Stimulated activated CD4-positive, alpha-beta T cell treated with anti-CD3 and anti-CD28 coated beads, Interleukin-1b, Interleukin-23, amount 100 ng/mL, for 48 hours (primary cell): ENCODE measurements at regions not wholly inside any gene's neighbourhood (a gene's known extent, or its start where the extent isn't known, plus 50 kb on each side); places are given as distances from the start of the nearest gene placed in this dataset.
"Not testable (repeated sequence)": the region's sequence is repeated elsewhere in the genome, so short reads cannot be mapped to it uniquely, and the experiment has no call there.

Experiments
- DNase-seq: peaks from one replicate; pipeline ENCODE4 v3.0.0-alpha.2; 2020

DNA sequence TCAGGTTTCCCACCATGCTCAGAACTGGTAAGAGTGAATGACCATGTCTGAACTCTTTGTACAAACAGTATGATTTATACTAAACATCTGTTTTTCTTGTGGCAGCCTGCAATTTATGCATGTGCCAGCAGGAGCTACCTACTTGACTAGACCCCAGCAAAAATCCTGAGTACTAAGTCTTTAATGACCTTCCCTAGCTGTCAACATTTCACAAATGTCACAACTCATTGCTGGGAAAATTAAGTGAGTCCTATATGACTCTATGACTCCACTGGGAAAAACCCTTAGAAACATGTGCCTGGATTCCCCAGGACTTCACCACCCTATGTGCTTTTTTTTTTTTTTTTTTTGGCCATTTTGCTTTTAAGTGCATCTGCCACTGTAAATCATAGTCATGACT lies 1225.8 kb downstream of the SUCLG1 start:
- no peak for DNase-seq

DNA sequence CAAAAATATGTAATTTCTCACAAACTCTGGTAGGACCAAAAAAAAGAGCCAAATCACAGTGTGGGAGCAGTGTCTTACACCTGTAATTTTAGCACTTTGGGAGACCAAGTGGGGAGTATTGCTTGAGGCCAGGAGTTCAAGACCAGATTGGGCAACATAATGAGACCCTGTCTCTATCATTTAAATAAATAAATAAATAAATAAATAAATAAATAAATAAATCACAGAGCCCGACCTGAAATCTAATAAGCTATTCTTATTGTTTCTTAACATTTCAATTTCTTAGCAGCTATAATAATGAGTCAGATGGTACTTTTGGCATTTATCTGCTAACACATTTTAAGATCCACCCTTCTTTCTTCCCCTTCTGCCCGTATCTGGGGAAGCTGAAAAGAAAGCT lies 1229.6 kb downstream of the SUCLG1 start:
- no peak for DNase-seq

DNA sequence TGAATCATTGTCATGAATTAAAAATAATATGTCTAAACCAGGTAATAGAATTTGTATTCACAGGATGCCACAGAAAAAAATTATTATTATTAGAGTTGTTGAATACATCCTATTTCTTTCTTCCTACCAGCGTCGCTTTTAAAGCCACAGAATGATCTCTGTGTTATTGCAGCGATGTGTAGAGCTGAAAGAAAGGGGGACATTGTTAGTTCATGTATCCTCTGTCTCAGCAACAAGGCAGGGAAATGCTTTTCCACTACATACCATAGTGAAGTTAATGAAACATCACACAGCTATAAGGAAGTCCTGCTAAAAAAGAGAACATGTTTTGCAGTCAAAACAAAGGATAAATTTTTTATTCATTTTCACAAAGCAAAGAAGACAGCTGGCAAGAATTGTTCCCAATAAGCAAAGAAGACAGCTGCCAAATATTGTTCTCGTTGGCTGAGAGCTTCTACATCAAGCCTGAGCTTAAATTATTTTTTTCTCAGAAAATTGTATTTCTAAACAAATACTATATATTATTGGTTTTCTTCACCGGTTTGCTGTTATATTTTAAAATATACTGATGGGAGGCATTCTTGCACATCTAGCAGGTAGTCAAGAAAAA lies 1234.4 kb downstream of the SUCLG1 start:
- DNase-seq, result no peak

DNA sequence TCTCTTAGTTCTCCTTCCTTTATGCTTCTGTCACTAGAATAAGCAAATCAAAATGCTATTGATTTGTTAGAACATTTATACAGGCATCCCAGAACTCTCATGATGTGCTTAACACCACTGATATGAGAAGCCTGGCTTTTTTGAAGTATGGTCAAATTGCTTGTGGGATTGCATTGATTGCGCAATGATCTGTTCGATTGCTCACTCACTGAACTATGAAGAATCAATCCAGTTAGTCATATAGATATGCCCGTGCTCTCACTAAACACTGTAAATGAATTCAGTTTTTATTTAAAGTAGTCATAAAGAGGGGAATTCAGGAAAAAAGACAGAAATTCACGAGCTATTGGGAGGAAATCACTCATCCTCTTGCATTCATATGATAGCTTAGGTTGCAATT lies 1237.8 kb downstream of the SUCLG1 start:
- no peak for DNase-seq

DNA sequence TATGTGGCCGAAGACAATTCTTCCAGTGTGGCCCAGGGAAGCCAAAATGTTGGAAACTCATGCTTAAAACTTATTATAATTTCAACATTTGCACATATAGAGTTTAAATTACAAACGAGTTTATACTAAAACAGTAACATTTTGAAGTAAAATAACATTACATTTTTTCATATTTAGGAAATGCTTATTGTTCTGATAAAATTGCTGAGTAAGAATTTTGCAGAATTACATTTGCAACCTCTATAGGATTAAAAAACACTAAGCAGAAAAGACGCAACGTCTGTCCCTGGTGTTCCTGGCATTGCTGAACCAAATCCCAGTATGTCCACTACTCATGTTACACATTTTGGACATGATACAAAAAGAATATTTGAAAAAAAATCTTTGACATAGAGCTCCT lies 1241.2 kb downstream of the SUCLG1 start:
- no peak for DNase-seq

DNA sequence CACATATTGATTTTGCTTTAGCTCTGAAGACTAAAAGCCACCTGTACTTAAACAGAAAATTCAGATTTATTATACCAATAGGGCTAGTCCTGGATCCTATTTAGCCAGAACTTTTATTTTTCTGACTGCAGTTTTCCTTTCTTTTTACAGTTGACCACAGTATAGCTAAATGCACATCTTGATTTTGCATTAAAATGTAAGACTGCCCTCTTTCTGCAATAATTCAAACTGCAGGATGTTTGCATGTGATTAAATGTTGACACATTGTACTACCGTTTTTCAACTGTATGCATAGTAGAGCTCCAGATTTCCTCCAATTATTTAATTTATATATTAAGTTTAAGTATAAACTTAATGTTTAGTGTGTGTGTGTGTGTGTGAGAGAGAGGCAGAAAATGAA lies 1262.9 kb downstream of the SUCLG1 start:
- DNase-seq, result no peak

DNA sequence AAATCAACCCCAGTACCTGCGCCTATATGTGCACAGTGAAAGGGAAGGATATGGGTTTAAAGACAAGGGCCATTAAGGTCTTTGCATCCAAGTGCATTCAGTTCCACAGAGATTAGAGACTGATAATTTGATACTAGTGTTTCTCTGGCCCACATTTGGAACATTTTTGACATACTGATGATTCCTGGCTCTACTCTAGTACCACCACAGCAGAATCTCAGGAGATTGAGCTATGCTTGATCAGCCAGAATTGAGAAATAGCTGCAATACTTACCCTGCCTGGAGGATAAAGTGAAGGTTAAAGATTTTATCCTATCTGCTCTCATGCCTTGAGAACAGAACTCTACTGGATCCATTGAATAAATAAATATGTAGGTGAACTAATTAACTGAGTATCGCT lies 1267.8 kb downstream of the SUCLG1 start:
- no peak for DNase-seq

DNA sequence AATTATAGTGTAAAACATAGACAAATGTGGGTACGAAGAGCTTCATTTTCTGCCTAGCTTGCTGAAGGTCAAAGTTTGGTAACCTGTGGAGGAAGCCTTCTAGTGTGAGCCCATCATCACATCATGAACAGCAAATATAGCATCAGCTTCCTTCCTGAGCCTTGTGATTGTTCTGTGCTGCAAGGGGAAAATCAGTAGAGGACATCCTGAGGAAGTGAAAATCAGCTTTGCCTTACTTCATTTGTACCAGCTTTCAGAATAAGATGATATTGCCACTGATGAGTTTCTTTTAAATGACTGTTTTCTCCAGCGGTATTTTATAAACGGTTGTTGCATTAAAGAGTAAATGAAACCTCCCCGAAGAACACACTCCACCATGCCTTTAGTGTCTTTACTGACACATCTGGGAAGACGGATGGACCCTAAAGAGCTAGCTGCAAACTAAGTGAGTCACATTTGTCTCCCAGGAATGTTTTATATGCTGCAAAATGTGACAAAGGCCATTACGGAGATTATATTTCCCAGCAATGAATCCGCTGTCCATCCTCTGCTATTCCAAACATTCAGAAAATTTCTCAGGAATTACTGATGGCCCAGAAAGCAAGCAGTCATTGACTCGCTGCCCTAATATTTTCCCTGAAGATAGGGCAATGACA lies 1272.8 kb downstream of the SUCLG1 start:
- DNase-seq, result no peak

DNA sequence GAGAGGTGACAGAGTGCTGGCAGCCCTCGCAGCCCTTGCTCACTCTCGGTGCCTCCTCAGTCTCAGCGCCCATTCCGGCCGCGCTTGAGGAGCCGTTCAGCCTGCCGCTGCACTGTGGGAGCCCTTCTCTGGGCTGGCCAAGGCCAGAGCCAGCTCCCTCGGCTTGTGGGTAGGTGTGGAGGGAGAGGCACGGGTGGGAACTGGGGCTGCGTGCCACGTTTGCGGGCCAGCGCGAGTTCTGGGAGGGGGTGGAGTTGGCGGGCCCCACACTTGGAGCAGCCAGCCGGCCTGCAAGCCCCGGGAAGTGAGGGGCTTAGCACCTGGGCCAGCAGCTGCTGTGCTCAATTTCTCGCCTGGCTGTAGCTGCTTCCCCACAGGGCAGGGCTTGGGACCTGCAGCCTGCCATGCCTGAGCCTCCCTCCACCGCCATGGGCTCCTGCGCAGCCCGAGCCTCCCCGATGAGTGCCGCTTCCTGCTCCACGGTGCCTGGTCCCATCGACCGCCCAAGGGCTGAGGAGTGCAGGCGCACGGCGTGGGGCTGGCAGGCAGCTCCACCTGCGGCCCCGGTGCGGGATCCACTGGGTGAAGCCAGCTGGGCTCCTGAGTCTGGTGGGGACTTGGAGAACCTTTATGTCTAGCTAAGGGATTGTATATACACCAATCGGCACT lies 1278.1 kb downstream of the SUCLG1 start:
- DNase-seq, result not testable (repeated sequence)

DNA sequence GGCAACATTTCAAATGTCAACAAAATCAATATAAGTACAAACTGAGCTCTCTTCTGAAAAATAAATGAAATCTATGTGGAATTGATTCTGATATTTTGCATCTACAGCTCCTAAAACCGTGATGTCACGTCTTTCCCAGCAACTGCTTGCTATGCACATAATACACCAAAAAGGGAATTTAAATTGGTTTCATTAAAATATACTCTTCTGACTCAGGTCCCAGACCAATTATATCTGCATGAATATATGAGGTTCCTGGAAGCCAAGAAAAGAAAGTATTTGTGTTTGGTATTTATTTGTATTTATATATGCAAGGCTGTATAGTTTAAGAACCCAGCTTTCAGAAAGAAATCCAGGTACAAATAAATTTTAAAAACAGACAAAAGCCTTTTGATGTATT lies 1282.5 kb downstream of the SUCLG1 start:
- no peak for DNase-seq

DNA sequence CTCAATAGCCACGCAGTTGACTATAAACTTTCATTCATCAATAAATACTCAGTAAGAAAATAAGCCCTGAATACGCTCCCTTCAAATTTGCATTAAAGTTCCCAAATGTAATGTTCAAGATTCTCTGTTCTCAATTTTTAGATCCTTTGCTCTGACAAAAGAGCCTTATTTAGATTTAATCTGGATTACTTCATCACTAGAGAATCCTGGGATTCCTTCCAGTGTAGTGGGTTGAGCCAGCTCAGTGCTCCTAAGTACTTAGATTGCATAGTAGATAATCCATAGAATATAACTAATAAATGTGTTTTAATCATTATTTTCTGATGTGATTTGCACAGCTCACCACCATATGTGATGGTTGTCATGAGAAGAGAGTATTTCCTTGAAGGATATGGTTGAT lies 1286.2 kb downstream of the SUCLG1 start:
- DNase-seq, result no peak

DNA sequence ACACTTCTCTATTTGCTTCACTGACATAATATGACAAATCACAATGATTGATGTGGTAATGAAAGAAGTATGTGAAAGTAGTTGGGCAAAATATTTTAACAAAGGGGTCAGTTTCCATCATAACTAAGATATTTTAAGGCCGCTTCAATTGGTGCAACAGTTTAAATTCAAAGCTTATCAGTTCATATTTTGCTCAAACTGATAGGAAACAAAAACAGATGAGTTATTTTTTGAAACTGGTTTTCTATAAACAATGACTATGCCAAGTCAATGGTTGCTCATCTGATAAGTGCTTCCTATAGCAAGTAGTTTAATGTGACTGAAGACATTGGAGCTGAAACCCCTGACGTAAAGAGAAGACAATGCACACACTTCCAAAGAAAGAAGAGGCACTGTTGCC lies 1290.7 kb downstream of the SUCLG1 start:
- DNase-seq, result no peak

DNA sequence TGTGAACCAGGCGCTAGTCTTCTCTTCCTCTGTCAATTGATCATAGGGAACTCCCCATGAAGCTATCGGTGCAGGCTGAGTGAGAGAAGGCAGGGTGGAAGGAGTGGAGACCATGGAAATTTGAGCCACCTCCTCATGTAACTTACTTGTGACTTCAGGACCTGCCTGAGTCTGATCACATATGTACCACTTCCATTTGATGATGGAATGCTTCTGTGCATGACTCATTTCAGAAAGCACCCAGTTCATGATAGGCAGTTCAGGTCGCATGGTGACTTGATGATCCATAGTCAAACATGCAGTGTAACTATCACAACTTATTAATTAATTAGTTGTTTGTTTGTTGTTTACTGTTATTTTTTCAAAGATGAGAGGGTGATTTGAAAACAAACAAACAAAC lies 1296.7 kb downstream of the SUCLG1 start:
- no peak for DNase-seq

DNA sequence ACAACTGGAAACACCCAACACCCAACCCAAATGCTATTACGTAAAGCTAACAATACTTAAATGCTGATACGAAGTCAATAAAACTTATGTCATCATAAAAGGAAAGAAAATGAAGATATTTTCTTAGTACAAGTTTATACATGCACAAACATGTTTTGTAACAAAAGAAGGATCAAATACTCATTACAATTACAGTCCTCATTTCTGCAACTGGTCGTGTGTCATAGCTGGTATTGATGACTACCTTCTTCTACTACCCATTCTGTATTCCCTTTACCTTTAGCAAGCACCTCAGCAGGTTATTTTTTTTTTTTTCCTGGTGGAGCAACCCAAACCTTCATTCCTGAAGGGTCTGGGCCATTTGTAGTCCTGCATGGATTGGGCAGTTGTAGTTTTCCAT lies 1298.5 kb downstream of the SUCLG1 start:
- no peak for DNase-seq

DNA sequence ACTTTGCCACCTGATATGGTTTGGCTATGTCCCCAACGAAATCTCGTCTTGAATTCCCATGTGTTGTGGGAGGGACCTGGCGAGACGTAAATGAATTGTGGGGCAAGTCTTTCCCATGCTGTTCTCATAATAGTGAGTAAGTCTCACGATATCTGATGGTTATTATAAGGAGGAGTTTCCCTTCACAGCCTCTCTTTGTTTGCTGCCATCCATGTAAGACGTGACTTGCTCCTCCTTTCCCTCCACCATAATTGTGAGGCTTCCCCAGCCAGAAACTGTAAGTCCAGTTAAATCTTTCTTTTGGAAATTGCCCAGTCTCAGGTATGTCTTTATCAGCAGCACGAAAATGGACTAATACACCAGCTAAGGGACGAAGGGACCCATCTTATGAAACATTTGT lies 1303.3 kb downstream of the SUCLG1 start:
- DNase-seq, result no peak

DNA sequence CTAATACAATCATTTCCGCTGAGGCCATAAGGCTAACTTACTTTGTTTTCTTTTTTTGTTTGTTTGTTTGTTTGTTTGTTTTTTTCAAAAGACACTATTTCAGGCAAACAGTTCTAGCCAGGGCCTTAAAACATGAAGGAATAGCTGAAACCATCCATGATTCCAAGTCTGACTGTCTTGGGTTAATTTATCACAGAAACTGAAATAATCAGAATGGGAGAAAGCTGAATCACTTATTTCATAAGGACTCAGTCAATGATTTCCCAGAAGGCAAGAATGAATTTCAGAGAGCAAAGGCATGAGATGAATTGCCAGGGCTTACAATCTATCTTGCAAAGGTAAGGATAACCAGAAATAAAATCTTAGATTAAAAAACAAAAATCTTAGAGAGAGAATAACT lies 1315.1 kb downstream of the SUCLG1 start:
- DNase-seq, result no peak

DNA sequence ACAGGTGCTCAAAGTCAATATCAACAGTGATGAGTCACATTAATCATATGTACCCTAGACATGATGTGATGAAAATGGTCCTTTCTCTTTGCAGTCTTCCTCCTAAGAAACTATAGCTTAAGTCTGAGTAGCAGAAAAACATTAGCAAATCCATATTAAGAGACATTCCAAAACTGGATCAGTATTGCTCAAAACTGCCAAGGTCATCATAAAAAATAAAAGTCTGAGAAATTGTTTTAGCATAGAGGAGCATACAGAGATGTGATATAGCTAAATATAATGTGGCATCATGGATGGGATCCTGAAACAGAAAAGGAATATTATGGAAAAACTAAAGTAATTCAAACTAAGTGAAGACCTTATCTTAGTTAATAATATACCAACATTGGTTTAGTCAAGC lies 1316.1 kb downstream of the SUCLG1 start:
- DNase-seq, result no peak

DNA sequence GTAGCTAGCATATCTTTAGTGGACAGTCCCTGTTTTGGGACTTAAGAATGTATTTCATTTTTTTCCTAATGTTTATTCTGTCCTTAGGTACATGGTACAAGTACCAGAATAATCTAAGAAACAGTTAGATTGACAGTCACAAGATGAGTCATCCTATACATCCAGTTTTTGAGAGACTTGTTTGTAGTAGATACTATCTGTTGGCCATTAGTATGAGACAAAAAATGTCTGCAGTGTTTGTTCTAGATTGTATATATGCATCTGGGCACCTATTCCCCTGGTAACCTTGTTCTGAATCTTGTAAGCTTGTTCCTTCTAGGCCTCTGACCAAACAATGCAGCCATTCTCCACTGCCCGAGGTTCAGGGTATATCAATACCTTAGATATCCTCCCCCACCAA lies 1343.5 kb downstream of the SUCLG1 start:
- no peak for DNase-seq

DNA sequence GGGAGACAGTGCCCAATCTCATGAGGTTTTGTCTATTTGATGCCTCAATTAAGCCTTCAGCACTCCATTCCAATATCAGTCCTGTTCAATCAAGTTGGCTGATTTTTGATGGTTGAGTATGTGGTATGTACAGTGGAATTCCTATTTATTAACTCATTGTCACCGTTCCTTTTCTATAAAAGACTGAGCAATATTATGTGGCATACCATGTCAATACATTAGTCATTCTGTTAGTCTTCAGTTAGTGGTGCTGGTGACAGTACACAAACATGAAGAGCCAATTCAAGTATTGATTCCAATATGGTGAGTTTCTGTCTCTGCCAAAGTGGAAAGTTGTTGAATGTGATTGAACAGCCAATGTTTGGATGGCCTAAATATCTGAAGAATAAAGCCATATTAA lies 1343.9 kb downstream of the SUCLG1 start:
- DNase-seq, result no peak

DNA sequence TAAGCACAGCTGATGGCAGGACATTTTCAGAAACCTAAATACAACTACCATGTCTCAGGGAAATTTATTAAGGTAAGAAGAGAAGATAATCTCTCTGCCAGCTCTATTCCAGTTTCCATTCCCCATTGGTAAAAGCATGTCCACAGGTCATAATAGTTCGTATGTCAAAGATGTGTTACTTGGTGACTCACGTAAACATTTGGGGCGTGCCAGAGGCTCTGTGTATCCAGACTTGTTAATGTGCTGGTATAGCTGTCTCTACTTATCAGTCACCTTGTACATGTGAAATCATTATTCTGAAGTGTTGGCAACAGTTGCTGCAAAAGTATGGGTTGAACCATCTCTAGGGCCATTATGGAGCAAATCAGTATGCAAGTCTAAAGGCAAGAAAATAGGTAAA lies 1345.1 kb downstream of the SUCLG1 start:
- DNase-seq, result no peak

DNA sequence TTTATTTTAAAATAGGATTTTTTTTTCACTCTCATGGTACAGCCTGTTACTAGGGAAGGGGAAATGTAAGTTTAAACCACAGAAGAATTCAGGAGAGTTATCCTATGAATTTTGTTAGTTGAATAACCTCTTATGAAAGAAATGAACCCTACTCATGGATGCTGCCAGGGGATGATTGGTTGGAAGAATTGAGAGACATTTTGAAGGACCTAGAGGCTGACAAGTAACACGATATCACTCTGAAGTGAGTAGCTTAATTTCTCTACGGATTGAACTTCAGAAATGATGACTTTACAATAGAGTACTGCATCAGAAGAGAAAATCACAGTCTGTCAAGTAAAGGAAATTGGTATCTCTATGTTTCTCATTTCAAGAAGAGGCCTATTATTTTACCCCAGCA lies 1346.2 kb downstream of the SUCLG1 start:
- no peak for DNase-seq

DNA sequence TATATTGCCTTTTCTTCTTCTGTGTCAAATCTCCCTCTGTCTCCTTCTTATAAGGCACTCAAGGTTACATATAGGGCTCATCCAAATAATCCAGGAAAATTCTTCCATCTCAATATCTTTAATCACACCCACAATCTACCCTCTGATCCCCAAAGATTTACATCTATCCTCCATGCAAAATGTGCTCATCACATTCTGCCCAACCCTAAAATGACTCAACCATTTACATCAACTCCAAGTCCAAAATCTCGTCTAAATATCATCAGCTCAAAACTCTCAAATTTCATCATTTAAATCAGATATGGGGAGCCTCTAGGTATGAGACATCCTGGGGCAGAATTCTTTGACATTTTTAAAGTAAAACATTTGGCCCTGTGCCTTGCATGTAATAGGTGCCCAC lies 1349.8 kb downstream of the SUCLG1 start:
- DNase-seq, result no peak

DNA sequence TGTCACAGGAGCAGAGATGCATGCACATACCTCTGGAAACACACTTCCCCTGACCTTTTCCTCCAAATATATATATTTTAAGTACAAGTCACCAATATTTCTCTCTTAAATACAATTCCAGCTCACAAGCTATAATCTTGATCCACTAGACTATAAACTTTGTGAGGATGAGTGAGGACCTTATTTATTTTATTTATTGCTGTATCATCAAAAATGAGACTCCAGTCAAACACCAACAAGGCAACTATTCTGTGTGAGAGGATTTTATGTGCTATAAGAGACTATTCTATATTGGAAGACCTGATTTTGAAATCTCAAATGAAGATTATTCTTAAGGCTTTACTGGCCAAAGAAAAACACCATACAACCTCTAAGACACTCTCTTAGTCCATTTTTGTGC lies 1352.2 kb downstream of the SUCLG1 start:
- DNase-seq, result no peak

DNA sequence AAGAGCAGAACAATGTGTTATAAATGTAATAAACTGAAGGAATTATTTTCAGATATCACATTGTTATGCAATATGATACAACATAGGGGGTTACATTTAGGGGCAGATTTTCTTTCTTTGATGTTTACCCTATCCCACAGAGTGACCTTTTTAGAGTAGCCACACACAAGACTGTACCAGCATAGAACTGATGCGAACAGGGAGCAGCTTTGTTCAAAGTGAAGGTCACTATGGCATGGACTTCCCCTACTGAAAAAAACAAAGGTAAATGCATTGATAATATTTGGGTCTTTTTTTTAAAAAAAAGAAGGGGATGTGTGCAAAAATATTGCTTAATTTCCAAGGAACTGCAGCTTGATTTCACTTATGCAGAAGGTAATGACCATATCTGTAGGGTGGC lies 1354.9 kb downstream of the SUCLG1 start:
- no peak for DNase-seq

DNA sequence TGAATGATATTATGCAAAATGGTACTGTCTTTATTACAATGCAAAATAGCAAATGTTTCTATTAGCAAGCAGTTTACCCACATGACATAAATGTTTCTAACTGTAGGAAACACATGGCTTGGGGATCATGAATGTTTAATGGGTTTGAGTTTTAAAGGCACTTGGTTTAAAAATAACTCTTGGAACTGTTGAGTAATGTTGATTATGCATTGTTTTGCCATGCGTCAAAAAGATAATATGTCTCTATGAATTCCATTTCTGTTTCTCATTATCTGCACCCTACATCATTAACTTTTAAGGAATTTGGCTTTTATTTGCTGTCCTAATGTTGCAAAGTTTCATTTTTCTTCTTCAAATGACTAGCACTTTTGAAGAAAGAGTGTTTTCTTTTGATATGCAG lies 1355.5 kb downstream of the SUCLG1 start:
- no peak for DNase-seq
